ENCODE measurements at regions not wholly inside any gene's neighbourhood (a gene's known extent, or its start where the extent isn't known, plus 50 kb on each side); places are given as distances from the start of the nearest gene placed in this dataset.
"Not testable (repeated sequence)": the region's sequence is repeated elsewhere in the genome, so short reads cannot be mapped to it uniquely, and the experiment has no call there.

- in situ Hi-C loops (cut with HindIII; ENCODE audit: low sequenced_read_pairs) = no loop called here
- no peak for DNase-seq (ENCODE audit: low spot score)
Observed at GRCh38 chr5:58183786-58184085, 276.1 kb downstream of the PLK2 start.

GRCh38 chr5:58183078-58183785, 276.7 kb downstream of the PLK2 start:
- DNase-seq (ENCODE audit: low spot score) = no peak
- in situ Hi-C loops (cut with HindIII; ENCODE audit: low sequenced_read_pairs) = no loop called here

- DNase-seq (ENCODE audit: low spot score) = no peak
- in situ Hi-C loops (cut with HindIII; ENCODE audit: low sequenced_read_pairs) = no loop called here
Observed at GRCh38 chr5:58182287-58182841, 277.5 kb downstream of the PLK2 start.

- in situ Hi-C loops (cut with HindIII; ENCODE audit: low sequenced_read_pairs) = no loop called here
- no peak for DNase-seq (ENCODE audit: low spot score)
Observed at GRCh38 chr5:58181578-58182286, 278.2 kb downstream of the PLK2 start.

GRCh38 chr5:58172946-58173345, 286.9 kb downstream of the PLK2 start:
- in situ Hi-C loops (cut with HindIII; ENCODE audit: low sequenced_read_pairs) = no loop called here
- DNase-seq (ENCODE audit: low spot score) = no peak

GRCh38 chr5:58165152-58165551, 294.7 kb downstream of the PLK2 start:
- in situ Hi-C loops (cut with HindIII; ENCODE audit: low sequenced_read_pairs) = no loop called here
- DNase-seq (ENCODE audit: low spot score) = no peak

GRCh38 chr5:58161889-58162288, 298.0 kb downstream of the PLK2 start:
- in situ Hi-C loops (cut with HindIII; ENCODE audit: low sequenced_read_pairs); DNase-seq (ENCODE audit: low spot score): not testable (repeated sequence)

GRCh38 chr5:58156973-58157701, 302.7 kb downstream of the PLK2 start:
- no peak for DNase-seq (ENCODE audit: low spot score)
- in situ Hi-C loops (cut with HindIII; ENCODE audit: low sequenced_read_pairs) = no loop called here

GRCh38 chr5:58156361-58156760, 303.5 kb downstream of the PLK2 start:
- in situ Hi-C loops (cut with HindIII; ENCODE audit: low sequenced_read_pairs) = no loop called here
- no peak for DNase-seq (ENCODE audit: low spot score)

- no peak for DNase-seq (ENCODE audit: low spot score)
- in situ Hi-C loops (cut with HindIII; ENCODE audit: low sequenced_read_pairs) = no loop called here
Observed at GRCh38 chr5:58153255-58153654, 306.6 kb downstream of the PLK2 start.

- no peak for DNase-seq (ENCODE audit: low spot score)
- in situ Hi-C loops (cut with HindIII; ENCODE audit: low sequenced_read_pairs) = no loop called here
Observed at GRCh38 chr5:58151414-58151813, 308.5 kb downstream of the PLK2 start.

GRCh38 chr5:58150926-58151325, 309.0 kb downstream of the PLK2 start:
- in situ Hi-C loops (cut with HindIII; ENCODE audit: low sequenced_read_pairs) = no loop called here
- no peak for DNase-seq (ENCODE audit: low spot score)

- in situ Hi-C loops (cut with HindIII; ENCODE audit: low sequenced_read_pairs) = no loop called here
Observed at GRCh38 chr5:58149746-58150145, 310.1 kb downstream of the PLK2 start.

GRCh38 chr5:58149345-58149744, 310.5 kb downstream of the PLK2 start:
- DNase-seq (ENCODE audit: low spot score) = no peak
- in situ Hi-C loops (cut with HindIII; ENCODE audit: low sequenced_read_pairs) = no loop called here

More at GRCh38 chr5:58149746-58150145, 310.1 kb downstream of the PLK2 start:
- DNase-seq (ENCODE audit: low spot score) = no peak

- in situ Hi-C loops (cut with HindIII; ENCODE audit: low sequenced_read_pairs) = no loop called here
- DNase-seq (ENCODE audit: low spot score) = no peak
Observed at GRCh38 chr5:58148254-58148775, 311.6 kb downstream of the PLK2 start.

- in situ Hi-C loops (cut with HindIII; ENCODE audit: low sequenced_read_pairs) = no loop called here
- DNase-seq (ENCODE audit: low spot score) = no peak
Observed at GRCh38 chr5:58145397-58145934, 314.4 kb downstream of the PLK2 start.

GRCh38 chr5:58143727-58144126, 316.2 kb downstream of the PLK2 start:
- in situ Hi-C loops (cut with HindIII; ENCODE audit: low sequenced_read_pairs) = no loop called here
- no peak for DNase-seq (ENCODE audit: low spot score)

GRCh38 chr5:58143181-58143580, 316.7 kb downstream of the PLK2 start:
- in situ Hi-C loops (cut with HindIII; ENCODE audit: low sequenced_read_pairs) = no loop called here
- DNase-seq (ENCODE audit: low spot score) = no peak

GRCh38 chr5:58138791-58139190, 321.1 kb downstream of the PLK2 start:
- in situ Hi-C loops (cut with HindIII; ENCODE audit: low sequenced_read_pairs) = no loop called here
- no peak for DNase-seq (ENCODE audit: low spot score)

GRCh38 chr5:58136406-58136805, 323.5 kb downstream of the PLK2 start:
- in situ Hi-C loops (cut with HindIII; ENCODE audit: low sequenced_read_pairs) = no loop called here
- DNase-seq (ENCODE audit: low spot score) = no peak
